ENCODE measurements at regions not wholly inside any gene's neighbourhood (a gene's known extent, or its start where the extent isn't known, plus 50 kb on each side); places are given as distances from the start of the nearest gene placed in this dataset.

DNA sequence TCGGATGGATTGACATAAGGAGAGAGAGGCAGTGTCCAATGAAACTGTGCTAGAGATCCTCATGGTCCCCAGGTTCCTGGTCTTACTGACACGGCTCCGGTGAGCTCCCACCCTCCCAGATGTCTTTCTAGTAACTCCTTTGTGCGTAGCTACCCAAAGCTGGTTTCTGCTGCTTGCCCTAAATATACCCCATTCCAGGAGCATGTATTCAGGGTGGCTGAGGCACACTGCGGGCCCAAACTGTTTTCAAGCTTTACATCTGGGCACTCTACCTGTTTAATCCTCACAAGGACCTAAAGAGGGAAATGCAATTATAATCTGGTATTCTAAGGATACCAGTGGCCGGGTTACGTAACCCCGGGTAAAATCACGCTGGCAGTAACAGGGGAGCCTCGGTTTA, 161.2 kb upstream of the NSMCE3 start:
- Mint-ChIP-seq H3K4me3 (no peak overlapping the region), H3K27me3 (peaks cover 7% of the 10 kb centered on the region), H3K4me1 (ENCODE audit: low read depth) (no peaks in the 10 kb centered on the region), H3K9me3 (no peaks in the 10 kb centered on the region), H3K27ac (no peak overlapping the region), H3K36me3 (ENCODE audit: low read depth) (no peaks in the 10 kb centered on the region)

DNA sequence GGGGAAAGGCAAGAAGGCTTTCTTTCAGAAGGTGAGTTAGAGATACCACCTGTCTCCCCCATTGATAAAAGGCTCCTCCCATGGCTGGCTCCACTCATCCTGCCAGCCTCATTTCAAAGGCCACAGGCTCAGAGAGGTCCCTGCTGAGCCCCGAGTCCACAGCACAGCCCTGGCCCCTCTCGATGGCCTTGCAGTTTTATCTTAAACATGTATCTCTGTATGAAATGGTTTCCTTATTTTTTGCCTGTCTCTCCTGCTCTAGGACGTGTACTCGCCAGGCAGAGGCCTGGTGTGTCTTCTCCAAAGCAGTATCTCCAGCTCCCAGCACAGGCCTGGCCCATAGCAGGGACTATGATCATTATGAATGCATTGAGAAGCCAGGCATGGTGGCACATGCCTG, 160.5 kb upstream of the NSMCE3 start:
- peaks cover 7% of the 10 kb centered on the region for H3K27me3 Mint-ChIP-seq
- H3K27ac Mint-ChIP-seq, result no peak overlapping the region
- H3K4me3 Mint-ChIP-seq, result no peak overlapping the region
- no peaks in the 10 kb centered on the region for H3K36me3 Mint-ChIP-seq (ENCODE audit: low read depth)
- H3K9me3 Mint-ChIP-seq, result no peaks in the 10 kb centered on the region
- no peaks in the 10 kb centered on the region for H3K4me1 Mint-ChIP-seq (ENCODE audit: low read depth)

DNA sequence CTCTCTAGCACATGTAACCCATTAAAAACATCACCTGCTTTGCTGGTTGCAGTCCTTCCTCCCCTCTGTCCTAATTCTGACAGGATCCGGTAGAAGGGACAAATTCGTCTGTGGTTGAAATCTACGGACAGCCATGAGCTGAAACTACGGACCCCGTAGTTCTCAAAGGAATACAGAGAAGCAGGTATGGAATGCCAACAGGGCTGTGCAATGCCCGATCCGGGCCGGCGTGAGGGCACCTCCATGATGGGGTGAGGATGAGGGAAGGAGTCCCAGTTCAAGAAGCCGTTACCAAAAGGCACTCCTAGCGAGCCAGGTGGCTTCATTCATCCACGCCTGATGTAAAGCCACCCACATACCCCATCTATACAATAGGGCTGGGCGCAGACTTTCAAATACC, 160.0 kb upstream of the NSMCE3 start:
- H3K9me3 Mint-ChIP-seq, result no peaks in the 10 kb centered on the region
- H3K4me3 Mint-ChIP-seq, result no peak overlapping the region
- no peaks in the 10 kb centered on the region for H3K36me3 Mint-ChIP-seq (ENCODE audit: low read depth)
- no peaks in the 10 kb centered on the region for H3K4me1 Mint-ChIP-seq (ENCODE audit: low read depth)
- no peak overlapping the region for H3K27ac Mint-ChIP-seq
- peaks cover 7% of the 10 kb centered on the region for H3K27me3 Mint-ChIP-seq

DNA sequence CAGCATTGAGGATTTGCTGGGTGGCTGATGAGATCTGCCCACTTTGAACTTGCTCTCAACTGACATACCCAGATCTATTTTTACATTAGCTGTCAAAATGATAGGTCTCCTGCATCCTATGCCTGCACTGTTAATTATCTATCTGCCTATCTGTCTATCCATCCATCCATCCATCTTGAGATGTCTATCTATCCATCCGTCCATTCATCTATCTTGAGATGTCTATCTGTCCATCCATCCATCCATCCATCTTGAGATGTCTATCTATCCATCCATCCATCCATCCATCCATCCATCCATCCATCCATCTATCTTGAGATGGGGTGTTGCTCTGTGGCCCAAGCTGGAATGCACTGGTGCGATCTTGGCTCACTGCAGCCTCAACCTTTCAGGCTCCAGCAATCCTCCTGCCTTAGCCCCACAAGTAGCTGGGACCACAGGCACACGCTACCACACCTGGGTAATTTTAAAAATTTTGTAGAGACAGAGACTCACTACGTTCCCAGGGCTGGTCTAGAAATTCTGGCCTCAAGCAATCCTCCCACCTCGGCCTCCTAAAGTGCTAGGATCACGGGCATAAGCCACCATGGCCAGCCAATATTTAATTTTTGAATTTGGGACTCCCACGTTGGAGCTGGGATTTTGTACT, 159.4 kb upstream of the NSMCE3 start:
- no peak overlapping the region for H3K4me3 Mint-ChIP-seq
- H3K9me3 Mint-ChIP-seq, result no peaks in the 10 kb centered on the region
- no peak overlapping the region for H3K27ac Mint-ChIP-seq
- no peaks in the 10 kb centered on the region for H3K4me1 Mint-ChIP-seq (ENCODE audit: low read depth)
- no peaks in the 10 kb centered on the region for H3K36me3 Mint-ChIP-seq (ENCODE audit: low read depth)
- H3K27me3 Mint-ChIP-seq, result peaks cover 7% of the 10 kb centered on the region

DNA sequence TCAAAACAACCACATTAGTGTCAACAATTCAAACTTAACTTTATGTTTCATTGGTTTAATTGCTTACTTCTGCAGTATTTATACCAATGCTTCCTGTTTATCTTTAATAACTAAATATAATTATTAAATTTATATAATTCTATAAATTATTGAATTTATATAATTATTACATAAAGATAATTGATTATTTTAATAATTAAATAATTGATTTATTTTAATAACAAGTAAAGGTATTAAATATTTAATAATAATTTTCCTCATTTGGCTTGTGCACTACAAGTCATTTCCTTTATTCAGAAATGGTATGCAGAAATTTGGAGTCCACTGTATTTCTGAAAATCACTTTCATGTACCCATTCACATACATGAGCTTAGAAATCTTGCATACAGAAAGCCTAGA, 156.2 kb upstream of the NSMCE3 start:
- no peaks in the 10 kb centered on the region for H3K4me1 Mint-ChIP-seq (ENCODE audit: low read depth)
- peaks cover 4% of the 10 kb centered on the region for H3K27me3 Mint-ChIP-seq
- peaks cover 6% of the 10 kb centered on the region for H3K9me3 Mint-ChIP-seq
- no peaks in the 10 kb centered on the region for H3K36me3 Mint-ChIP-seq (ENCODE audit: low read depth)
- H3K27ac Mint-ChIP-seq, result no peak overlapping the region
- no peak overlapping the region for H3K4me3 Mint-ChIP-seq

DNA sequence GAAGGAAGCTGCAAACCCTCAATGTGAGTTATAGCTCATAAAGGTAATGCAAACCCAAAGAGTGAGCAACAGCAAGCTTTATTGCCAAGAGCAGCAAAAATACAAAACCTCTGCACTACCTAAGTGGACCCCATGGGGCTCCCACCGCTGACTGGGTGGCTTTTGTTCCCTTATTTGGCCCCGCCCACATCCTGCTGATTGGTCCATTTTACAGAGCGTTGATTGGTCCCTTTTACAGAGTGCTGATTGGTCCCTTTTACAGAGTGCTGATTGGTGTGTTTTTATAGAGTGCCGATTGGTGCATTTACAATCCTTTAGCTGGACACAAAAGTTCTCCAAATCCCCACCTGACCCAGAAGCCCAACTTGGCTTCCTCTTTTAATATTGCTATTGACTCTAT, 154.5 kb upstream of the NSMCE3 start:
- H3K27ac Mint-ChIP-seq, result no peak overlapping the region

DNA sequence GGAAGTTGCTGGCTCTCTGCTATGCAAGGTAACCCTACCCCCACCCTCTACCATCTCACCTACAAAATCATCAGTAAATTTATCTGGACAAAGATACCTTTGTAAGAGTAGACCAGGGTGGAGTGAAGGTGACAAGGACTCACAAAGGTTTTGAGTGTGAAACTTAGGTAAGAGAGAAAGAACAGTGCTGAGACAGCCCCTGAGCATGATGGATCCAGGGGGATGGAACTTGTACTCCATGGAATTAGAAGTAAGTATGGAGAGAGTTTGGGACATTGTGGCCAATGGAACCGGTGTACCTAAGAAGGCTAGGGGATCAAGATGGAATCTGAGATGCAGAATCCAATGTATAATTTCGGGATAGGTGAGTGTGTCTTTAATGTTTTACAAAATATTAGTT, 153.0 kb upstream of the NSMCE3 start:
- no peaks in the 10 kb centered on the region for H3K36me3 Mint-ChIP-seq (ENCODE audit: low read depth)
- H3K27ac Mint-ChIP-seq, result no peak overlapping the region
- no peak overlapping the region for H3K4me3 Mint-ChIP-seq
- no peaks in the 10 kb centered on the region for H3K4me1 Mint-ChIP-seq (ENCODE audit: low read depth)
- H3K9me3 Mint-ChIP-seq, result peaks cover 6% of the 10 kb centered on the region
- H3K27me3 Mint-ChIP-seq, result peaks cover 9% of the 10 kb centered on the region

More for the DNA sequence above, 154.5 kb upstream of the NSMCE3 start:
- no peak overlapping the region for H3K4me3 Mint-ChIP-seq
- peaks cover 4% of the 10 kb centered on the region for H3K27me3 Mint-ChIP-seq
- peaks cover 6% of the 10 kb centered on the region for H3K9me3 Mint-ChIP-seq
- H3K36me3 Mint-ChIP-seq (ENCODE audit: low read depth), result no peaks in the 10 kb centered on the region
- no peaks in the 10 kb centered on the region for H3K4me1 Mint-ChIP-seq (ENCODE audit: low read depth)

DNA sequence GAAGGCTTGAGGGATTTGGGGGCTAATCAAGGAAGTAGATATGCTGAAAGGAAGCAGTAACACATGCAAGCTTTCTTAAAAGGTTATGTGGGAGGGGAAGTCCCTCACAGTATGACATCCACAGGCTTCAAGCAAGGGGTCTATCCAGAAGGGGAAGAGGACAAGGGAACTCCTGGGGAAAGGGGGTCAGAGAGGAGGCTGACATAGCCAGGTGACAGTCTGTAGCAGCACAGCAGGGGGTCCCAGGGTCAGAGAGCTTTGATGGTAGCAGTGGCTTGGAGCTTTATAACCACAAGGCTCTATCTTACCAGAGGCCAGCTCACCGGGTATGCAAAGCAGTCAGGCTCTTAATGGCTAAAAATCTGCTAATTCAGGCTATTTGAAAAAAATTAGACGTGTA, 150.6 kb upstream of the NSMCE3 start:
- Mint-ChIP-seq H3K9me3 (peaks cover 6% of the 10 kb centered on the region), H3K4me1 (ENCODE audit: low read depth) (no peaks in the 10 kb centered on the region), H3K36me3 (ENCODE audit: low read depth) (no peaks in the 10 kb centered on the region), H3K4me3 (no peak overlapping the region), H3K27me3 (peaks cover 5% of the 10 kb centered on the region), H3K27ac (no peak overlapping the region)

DNA sequence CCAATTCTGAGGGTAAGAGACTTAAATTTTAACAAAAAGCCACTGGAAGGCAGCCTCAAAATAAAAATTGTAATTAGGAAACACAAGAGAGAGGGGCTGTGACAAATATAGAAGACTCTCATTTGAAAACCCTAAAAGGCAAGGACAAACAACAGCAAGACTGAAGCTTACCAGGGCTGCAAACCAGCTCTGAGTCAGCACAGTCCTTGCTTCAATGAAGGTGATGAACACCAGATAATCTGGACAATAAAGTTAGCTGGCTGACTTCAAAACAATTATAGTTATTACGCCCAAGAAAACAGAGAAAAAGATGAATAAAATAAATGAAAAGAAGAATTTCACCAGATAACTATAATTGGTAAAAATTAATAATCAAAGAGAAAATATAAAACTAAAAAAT, 149.3 kb upstream of the NSMCE3 start:
- H3K27me3 Mint-ChIP-seq, result peaks cover 5% of the 10 kb centered on the region
- H3K4me3 Mint-ChIP-seq, result no peak overlapping the region
- H3K9me3 Mint-ChIP-seq, result peaks cover 6% of the 10 kb centered on the region
- H3K27ac Mint-ChIP-seq, result no peak overlapping the region
- no peaks in the 10 kb centered on the region for H3K4me1 Mint-ChIP-seq (ENCODE audit: low read depth)
- no peaks in the 10 kb centered on the region for H3K36me3 Mint-ChIP-seq (ENCODE audit: low read depth)

DNA sequence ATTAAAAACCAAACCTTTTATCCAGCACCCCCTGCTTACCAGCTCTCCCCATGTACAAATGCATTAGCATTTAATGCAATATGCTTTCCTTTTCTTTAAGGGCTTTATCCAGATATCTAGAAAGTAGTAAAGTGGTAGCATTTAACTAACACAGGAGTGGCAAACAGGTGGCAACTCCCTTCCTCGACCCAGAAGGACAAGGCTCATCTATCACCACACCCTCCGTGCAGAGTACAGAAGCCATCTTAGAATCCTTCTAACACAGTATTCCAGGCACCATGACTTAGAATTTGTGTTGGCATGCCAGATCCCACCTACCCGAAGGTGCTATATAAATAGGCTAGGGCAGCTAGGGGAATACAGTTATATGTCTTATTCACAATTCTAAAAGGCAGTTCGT, 148.6 kb upstream of the NSMCE3 start:
- Mint-ChIP-seq H3K27ac (no peak overlapping the region), H3K4me1 (ENCODE audit: low read depth) (no peaks in the 10 kb centered on the region), H3K4me3 (no peak overlapping the region), H3K36me3 (ENCODE audit: low read depth) (no peaks in the 10 kb centered on the region), H3K27me3 (peaks cover 9% of the 10 kb centered on the region), H3K9me3 (peaks cover 6% of the 10 kb centered on the region)

DNA sequence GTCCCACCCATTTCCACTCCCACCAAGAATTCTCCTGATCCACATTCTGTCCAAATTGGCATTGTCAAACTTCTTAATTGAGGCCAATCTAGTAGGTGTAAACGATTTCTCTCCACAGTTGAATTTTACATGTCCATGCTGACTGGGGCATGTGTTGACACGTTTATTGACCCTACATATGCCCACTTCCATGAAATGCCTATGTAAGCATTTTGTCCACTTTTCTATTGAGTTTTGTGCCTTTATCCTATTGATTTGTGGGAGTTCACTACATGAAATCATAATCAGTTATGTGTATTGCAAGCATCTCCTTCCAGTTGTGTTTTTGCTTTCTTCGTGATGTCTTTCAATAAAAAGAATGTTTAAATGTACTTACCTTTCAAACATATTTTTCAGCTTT, 141.7 kb upstream of the NSMCE3 start:
- Mint-ChIP-seq H3K9me3 (no peaks in the 10 kb centered on the region), H3K4me3 (no peak overlapping the region), H3K27ac (no peak overlapping the region), H3K4me1 (ENCODE audit: low read depth) (no peaks in the 10 kb centered on the region), H3K36me3 (ENCODE audit: low read depth) (no peaks in the 10 kb centered on the region), H3K27me3 (peaks cover 18% of the 10 kb centered on the region)

DNA sequence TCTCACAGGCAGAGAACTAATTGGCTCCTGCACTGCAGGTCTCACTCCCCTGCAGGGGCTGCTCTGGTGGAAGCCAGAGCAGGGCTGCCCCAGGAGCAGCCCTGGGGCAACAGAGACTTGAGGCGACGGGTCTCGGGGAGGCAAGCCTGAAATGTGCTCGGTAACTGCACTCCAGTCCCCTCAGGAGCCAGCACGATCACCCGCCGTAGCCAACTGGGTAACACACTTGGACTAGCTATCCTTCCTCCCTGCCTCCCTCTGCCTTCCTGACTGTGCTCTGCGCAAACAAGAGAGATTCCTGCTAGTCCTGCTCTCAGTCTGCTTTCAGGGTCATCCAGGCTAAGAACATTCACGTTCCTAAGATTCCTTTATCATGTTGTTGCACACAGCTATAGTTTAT, 140.7 kb upstream of the NSMCE3 start:
- H3K4me1 Mint-ChIP-seq (ENCODE audit: low read depth), result no peaks in the 10 kb centered on the region
- H3K27ac Mint-ChIP-seq, result no peak overlapping the region
- H3K4me3 Mint-ChIP-seq, result no peak overlapping the region
- no peaks in the 10 kb centered on the region for H3K9me3 Mint-ChIP-seq
- H3K27me3 Mint-ChIP-seq, result peaks cover 18% of the 10 kb centered on the region
- no peaks in the 10 kb centered on the region for H3K36me3 Mint-ChIP-seq (ENCODE audit: low read depth)

DNA sequence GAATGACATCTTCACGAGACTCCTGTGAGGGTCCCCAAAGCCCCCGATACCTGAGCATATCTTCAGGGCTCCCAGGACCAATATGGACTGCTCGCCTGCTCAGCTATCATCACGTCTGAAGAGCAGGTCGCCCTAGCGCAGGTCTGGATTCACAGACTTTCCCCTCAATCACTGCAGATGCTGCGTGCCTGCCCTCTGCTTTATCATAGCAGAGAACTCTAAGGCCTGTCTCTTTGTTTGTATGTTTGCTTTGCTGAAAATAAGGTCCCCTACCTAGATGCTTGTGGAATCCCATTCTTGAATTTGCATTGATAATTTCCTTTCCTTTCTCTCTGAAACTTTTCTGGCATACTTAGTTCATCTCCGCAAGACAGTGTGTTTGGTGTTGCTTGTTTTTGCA, 140.3 kb upstream of the NSMCE3 start:
- H3K4me3 Mint-ChIP-seq, result no peak overlapping the region
- H3K27me3 Mint-ChIP-seq, result peaks cover 18% of the 10 kb centered on the region
- no peaks in the 10 kb centered on the region for H3K4me1 Mint-ChIP-seq (ENCODE audit: low read depth)
- H3K36me3 Mint-ChIP-seq (ENCODE audit: low read depth), result no peaks in the 10 kb centered on the region
- H3K9me3 Mint-ChIP-seq, result no peaks in the 10 kb centered on the region
- no peak overlapping the region for H3K27ac Mint-ChIP-seq

DNA sequence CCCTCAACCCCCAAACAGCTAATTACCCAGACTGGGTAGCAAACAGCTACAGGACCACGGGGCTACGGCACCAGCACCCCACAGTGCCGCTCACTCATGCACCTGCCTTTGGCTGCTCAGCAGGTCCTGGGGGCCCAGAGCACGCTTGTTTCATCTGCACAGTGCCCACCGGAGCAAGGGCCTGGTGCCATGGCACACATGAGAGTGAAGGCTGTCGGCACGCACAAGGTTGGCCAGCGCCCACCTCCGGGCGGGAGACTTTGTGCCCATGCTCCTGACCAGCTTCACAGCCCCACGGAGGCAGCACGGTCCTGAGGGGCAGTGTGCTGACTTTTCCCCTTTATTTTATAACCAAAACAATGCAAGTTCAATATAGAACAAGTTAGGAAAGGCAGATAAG, 135.9 kb upstream of the NSMCE3 start:
- H3K27me3 Mint-ChIP-seq, result no peaks in the 10 kb centered on the region
- no peak overlapping the region for H3K27ac Mint-ChIP-seq
- H3K36me3 Mint-ChIP-seq (ENCODE audit: low read depth), result no peaks in the 10 kb centered on the region
- H3K4me1 Mint-ChIP-seq (ENCODE audit: low read depth), result no peaks in the 10 kb centered on the region
- H3K4me3 Mint-ChIP-seq, result no peak overlapping the region
- no peaks in the 10 kb centered on the region for H3K9me3 Mint-ChIP-seq

DNA sequence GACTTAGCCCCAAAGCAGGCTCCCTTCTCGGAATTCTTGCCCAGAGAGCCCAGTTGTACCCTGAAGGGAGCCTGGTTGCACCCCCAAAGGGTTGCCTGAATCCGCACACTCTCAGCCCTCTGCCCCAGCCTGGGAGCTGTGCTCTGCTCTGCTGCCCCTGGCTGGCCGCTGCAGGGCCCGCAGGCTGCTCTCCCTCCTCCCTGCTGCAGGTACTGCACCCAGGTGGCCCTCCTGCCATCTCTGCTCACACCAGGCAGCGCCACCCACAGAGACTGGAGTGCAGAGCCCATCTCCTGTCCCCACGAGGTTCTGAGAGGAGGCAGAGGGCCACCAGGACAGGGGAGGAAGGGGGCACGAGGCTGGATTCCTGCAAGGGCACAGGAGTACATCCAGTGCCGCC, 134.2 kb upstream of the NSMCE3 start:
- Mint-ChIP-seq H3K27me3 (no peaks in the 10 kb centered on the region), H3K36me3 (ENCODE audit: low read depth) (no peaks in the 10 kb centered on the region), H3K9me3 (no peaks in the 10 kb centered on the region), H3K27ac (no peak overlapping the region), H3K4me1 (ENCODE audit: low read depth) (no peaks in the 10 kb centered on the region), H3K4me3 (no peak overlapping the region)

DNA sequence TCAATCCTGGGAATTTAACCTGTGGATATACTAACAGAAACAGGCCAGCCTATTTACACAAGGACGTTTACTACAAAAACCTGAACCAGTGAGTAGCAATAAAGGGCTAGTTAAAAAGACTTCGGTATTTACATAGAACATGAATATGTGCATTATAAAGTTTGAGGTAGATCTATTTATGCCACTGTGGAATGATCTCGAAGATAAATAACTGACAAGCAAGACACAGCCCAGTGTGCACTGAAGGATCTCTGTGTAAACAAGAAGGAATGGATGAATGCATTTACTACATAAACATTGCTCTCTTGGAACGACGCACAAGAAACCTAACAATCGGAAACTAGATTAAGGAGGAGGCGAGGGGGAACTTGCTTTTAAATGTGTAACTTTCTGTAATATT, 132.0 kb upstream of the NSMCE3 start:
- H3K4me3 Mint-ChIP-seq, result no peak overlapping the region
- no peaks in the 10 kb centered on the region for H3K4me1 Mint-ChIP-seq (ENCODE audit: low read depth)
- H3K36me3 Mint-ChIP-seq (ENCODE audit: low read depth), result no peaks in the 10 kb centered on the region
- H3K27me3 Mint-ChIP-seq, result peaks cover 5% of the 10 kb centered on the region
- H3K27ac Mint-ChIP-seq, result no peak overlapping the region
- H3K9me3 Mint-ChIP-seq, result no peaks in the 10 kb centered on the region

Measured in stimulated activated naive CD8-positive, alpha-beta T cell treated with anti-CD3 and anti-CD28 coated beads, Interleukin-15, Interleukin-2, amounts not matched to agents 100 ng/mL and 50 ng/mL, for 24 hours (primary cell).